ENCODE measurements at regions not wholly inside any gene's neighbourhood (a gene's known extent, or its start where the extent isn't known, plus 50 kb on each side); places are given as distances from the start of the nearest gene placed in this dataset.

- Histone ChIP-seq H3K4me1 (ENCODE audit: control insufficient read depth in 1 of 2, insufficient read depth in 2 of 2, low read length in 2 of 2) (no peaks in the 10 kb centered on the region), H4K20me1 (ENCODE audit: insufficient read depth, low read length) (no peaks in the 10 kb centered on the region), H3K9me3 (replicated peaks in 1 of 2; ENCODE audit: control insufficient read depth in 1 of 2, insufficient read depth in 1 of 2, low read length in 2 of 2) (no peaks in the 10 kb centered on the region), H3K79me2 (ENCODE audit: insufficient read depth, low read length) (no peaks in the 10 kb centered on the region), H3K27ac (ENCODE audit: low read depth in 1 of 2, low read length in 2 of 2) (no peak overlapping the region), H3K9ac (ENCODE audit: insufficient read depth, low read length, poor library complexity, severe bottlenecking) (no peak overlapping the region), H3K27me3 (ENCODE audit: control insufficient read depth in 2 of 2, insufficient read depth in 2 of 2, low read length in 2 of 2) (no peaks in the 10 kb centered on the region), H3K4me3 (replicated peaks in 1 of 3; ENCODE audit: low read depth in 2 of 3, low read length in 3 of 3) (no peak overlapping the region), H3K36me3 (replicated peaks in 1 of 2; ENCODE audit: control insufficient read depth in 1 of 2, insufficient read depth in 2 of 2, low read length in 2 of 2) (no peaks in the 10 kb centered on the region), H2AFZ (ENCODE audit: insufficient read depth, low read depth, low read length, poor library complexity, severe bottlenecking) (no peak overlapping the region), H3K4me2 (replicated peaks; ENCODE audit: extremely low read depth, low read length, poor library complexity, severe bottlenecking) (no peak overlapping the region)
- Mint-ChIP-seq H3K27ac (no peak overlapping the region), H3K36me3 (no peaks in the 10 kb centered on the region), H3K4me1 (peaks cover 2% of the 10 kb centered on the region), H3K27me3 (ENCODE audit: low read depth in 3 of 3) (no peaks in the 10 kb centered on the region), H3K4me3 (no peak overlapping the region), H3K9me3 (peaks cover 0 to 3% (median 0%) of the 10 kb centered on the region in 7 donors)
- no peak for DNase-seq
- WGBS (ENCODE audit: insufficient coverage): 89% methylated on average over 3 of the region's 6 CpGs
- intact Hi-C loops (cut with micrococcal nuclease): no loop called here
- no peak for TF ChIP-seq CTCF (IDR thresholded peaks at IDR 0.05)
Observed at GRCh38 chr5:96133341-96134079, 171.9 kb upstream of the ELL2 start.

- WGBS (ENCODE audit: insufficient coverage): no CpG with 5 or more reads among the region's 1 CpG
Observed at GRCh38 chr5:96129276-96129675, 167.6 kb upstream of the ELL2 start.

More at GRCh38 chr5:96129276-96129675, 167.6 kb upstream of the ELL2 start:
- Mint-ChIP-seq H3K27ac (no peak overlapping the region), H3K4me3 (no peak overlapping the region), H3K36me3 (no peaks in the 10 kb centered on the region), H3K4me1 (peaks cover 2% of the 10 kb centered on the region), H3K9me3 (no peaks in the 10 kb centered on the region), H3K27me3 (ENCODE audit: low read depth in 3 of 3) (no peaks in the 10 kb centered on the region)
- H3K9me3 ChIP-seq (replicated peaks in 1 of 2; ENCODE audit: control insufficient read depth in 1 of 2, insufficient read depth in 1 of 2, low read length in 2 of 2): no peaks in the 10 kb centered on the region
- H3K9ac ChIP-seq (ENCODE audit: insufficient read depth, low read length, poor library complexity, severe bottlenecking): no peak overlapping the region
- intact Hi-C loops (cut with micrococcal nuclease): no loop called here
- no peak overlapping the region for H2AFZ ChIP-seq (ENCODE audit: insufficient read depth, low read depth, low read length, poor library complexity, severe bottlenecking)
- H4K20me1 ChIP-seq (ENCODE audit: insufficient read depth, low read length): no peaks in the 10 kb centered on the region
- no peak for TF ChIP-seq CTCF (IDR thresholded peaks at IDR 0.05)
- H3K4me1 ChIP-seq (ENCODE audit: control insufficient read depth in 1 of 2, insufficient read depth in 2 of 2, low read length in 2 of 2): no peaks in the 10 kb centered on the region
- no peak overlapping the region for H3K4me2 ChIP-seq (replicated peaks; ENCODE audit: extremely low read depth, low read length, poor library complexity, severe bottlenecking)
- H3K27ac ChIP-seq (ENCODE audit: low read depth in 1 of 2, low read length in 2 of 2): no peak overlapping the region
- H3K27me3 ChIP-seq (ENCODE audit: control insufficient read depth in 2 of 2, insufficient read depth in 2 of 2, low read length in 2 of 2): no peaks in the 10 kb centered on the region
- no peak overlapping the region for H3K4me3 ChIP-seq (replicated peaks in 1 of 3; ENCODE audit: low read depth in 2 of 3, low read length in 3 of 3)
- no peak for DNase-seq
- no peaks in the 10 kb centered on the region for H3K36me3 ChIP-seq (replicated peaks in 1 of 2; ENCODE audit: control insufficient read depth in 1 of 2, insufficient read depth in 2 of 2, low read length in 2 of 2)
- no peaks in the 10 kb centered on the region for H3K79me2 ChIP-seq (ENCODE audit: insufficient read depth, low read length)
